MM.1S (cell line): ENCODE measurements at regions not wholly inside any gene's neighbourhood (a gene's known extent, or its start where the extent isn't known, plus 50 kb on each side); places are given as distances from the start of the nearest gene placed in this dataset.
"Not testable (repeated sequence)": the region's sequence is repeated elsewhere in the genome, so short reads cannot be mapped to it uniquely, and the experiment has no call there.

Source experiments
- EZH2phosphoT487 ChIP-seq: fragments of 300-600 bp; sonication (generic); IDR thresholded peaks from 2 replicates; pipeline ENCODE4 v1.6.1; 2018; ENCODE audit warnings: antibody characterized with exemption, low read length
- TF ChIP-seq, protein P1 (sequence below): fragments of 300-600 bp; sonication (generic); IDR thresholded peaks from 2 replicates; pipeline ENCODE4 v1.5.1; 2016; ENCODE audit warnings: antibody characterized with exemption, low read length, mixed read lengths

DNA sequence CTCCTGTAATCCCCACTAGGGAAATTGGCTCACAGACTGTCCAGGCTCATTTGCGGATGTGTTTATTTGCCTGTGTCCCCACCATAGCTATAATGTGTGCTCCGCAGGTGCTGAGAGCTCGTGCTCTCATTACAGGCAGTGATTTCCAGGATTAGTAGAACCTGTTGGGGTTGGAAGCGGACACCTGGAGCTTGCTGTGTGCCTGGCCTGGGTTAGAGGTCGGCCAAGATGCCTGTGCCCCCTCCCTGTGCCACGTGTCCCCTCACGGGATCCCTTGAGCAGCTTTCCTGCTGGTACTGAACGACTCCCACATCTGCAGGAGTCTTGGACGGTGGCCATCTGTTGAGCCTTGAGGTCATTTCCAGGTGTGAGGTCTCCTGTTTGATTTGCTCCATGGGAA, 52.7 kb upstream of the TAMM41 start:
- TF ChIP-seq, protein P1, sequence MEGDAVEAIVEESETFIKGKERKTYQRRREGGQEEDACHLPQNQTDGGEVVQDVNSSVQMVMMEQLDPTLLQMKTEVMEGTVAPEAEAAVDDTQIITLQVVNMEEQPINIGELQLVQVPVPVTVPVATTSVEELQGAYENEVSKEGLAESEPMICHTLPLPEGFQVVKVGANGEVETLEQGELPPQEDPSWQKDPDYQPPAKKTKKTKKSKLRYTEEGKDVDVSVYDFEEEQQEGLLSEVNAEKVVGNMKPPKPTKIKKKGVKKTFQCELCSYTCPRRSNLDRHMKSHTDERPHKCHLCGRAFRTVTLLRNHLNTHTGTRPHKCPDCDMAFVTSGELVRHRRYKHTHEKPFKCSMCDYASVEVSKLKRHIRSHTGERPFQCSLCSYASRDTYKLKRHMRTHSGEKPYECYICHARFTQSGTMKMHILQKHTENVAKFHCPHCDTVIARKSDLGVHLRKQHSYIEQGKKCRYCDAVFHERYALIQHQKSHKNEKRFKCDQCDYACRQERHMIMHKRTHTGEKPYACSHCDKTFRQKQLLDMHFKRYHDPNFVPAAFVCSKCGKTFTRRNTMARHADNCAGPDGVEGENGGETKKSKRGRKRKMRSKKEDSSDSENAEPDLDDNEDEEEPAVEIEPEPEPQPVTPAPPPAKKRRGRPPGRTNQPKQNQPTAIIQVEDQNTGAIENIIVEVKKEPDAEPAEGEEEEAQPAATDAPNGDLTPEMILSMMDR: not testable (repeated sequence)
- TF ChIP-seq EZH2phosphoT487: not testable (repeated sequence)
